Ovary (tissue), 7 donors: ENCODE measurements at regions not wholly inside any gene's neighbourhood (a gene's known extent, or its start where the extent isn't known, plus 50 kb on each side); places are given as distances from the start of the nearest gene placed in this dataset.
"Not testable (repeated sequence)": the region's sequence is repeated elsewhere in the genome, so short reads cannot be mapped to it uniquely, and the experiment has no call there.

Experiments
- DNase-seq, 5 donors: peaks; one replicate each; pipeline ENCODE4 v3.0.0-alpha.2; 2019 to 2020
- H3K27ac ChIP-seq, 2 donors: fragments of 200-600 bp; one replicate each; pipeline versions ENCODE4 v1.5.1 to v1.8.0; 2019 to 2022
- H3K27me3 ChIP-seq: fragments of 200-600 bp; one replicate; pipeline ENCODE4 v1.8.0; 2022
- H3K36me3 ChIP-seq: fragments of 200-600 bp; sonication (generic); one replicate; pipeline ENCODE4 v1.5.1; 2019
- H3K4me1 ChIP-seq: one replicate; pipeline ENCODE4 v1.8.1; 2013; ENCODE audit warnings: mild to moderate bottlenecking, moderate library complexity; ENCODE audit not compliant: insufficient read depth
- H3K4me3 ChIP-seq: fragments of 200-600 bp; sonication (generic); one replicate; pipeline ENCODE4 v1.5.1; 2017
- H3K9me3 ChIP-seq, 2 donors: fragments of 200-600 bp in 1 of 2; sonication (generic) in 1 of 2; one replicate each; pipeline versions ENCODE4 v1.5.1 to v1.8.1; 2013 to 2019; ENCODE audit warnings: mild to moderate bottlenecking in 1 of 2, moderate library complexity in 1 of 2
- EP300 ChIP-seq: sonication (generic); formaldehyde crosslinking; IDR thresholded peaks from one replicate; pipeline ENCODE4 v1.6.1; 2017; ENCODE audit warnings: antibody characterized with exemption
- POLR2A ChIP-seq: fragments of 450-650 bp; IDR thresholded peaks from one replicate; pipeline ENCODE4 v1.6.1; 2017; ENCODE audit warnings: antibody characterized with exemption, mild to moderate bottlenecking, moderate library complexity
- WGBS, 3 donors: extraction: QIAGEN DNeasy Blood & Tissue Kit in 1 of 3; methylation state at CpG; one replicate each; pipeline versions ENCODE4 v1.1.5 to v1.1.7; 2013 to 2017; 5-methylcytosine and 5-hydroxymethylcytosine counted together
- intact Hi-C, 4 donors: fragments of 100-400 bp; cut with DNase I; formaldehyde crosslinking; loops; one replicate each; pipeline versions ENCODE4 v1.11.0 to v1.15.1; 2022 to 2023
- TF ChIP-seq, protein P1 (sequence below), 3 donors: fragments of 450-650 bp in 2 of 3; fragments of 200-600 bp in 1 of 3; IDR thresholded peaks; one replicate each; pipeline versions ENCODE4 v1.5.1 to v1.8.0; 2016 to 2022; ENCODE audit warnings: antibody characterized with exemption in 3 of 3, mild to moderate bottlenecking in 1 of 3
- donor health status: DM: no; HTN: no; CAD: no; lungs with moderate emphysema.
- donor health status: DM: no; HTN: no; CAD: no.
- donor health status: Bipolar disorder and iron deficiency.
- donor health status: DM: no; HTN: no; CAD: no.
- donor health status: DM: yes; HTN: yes; CAD: no.

DNA sequence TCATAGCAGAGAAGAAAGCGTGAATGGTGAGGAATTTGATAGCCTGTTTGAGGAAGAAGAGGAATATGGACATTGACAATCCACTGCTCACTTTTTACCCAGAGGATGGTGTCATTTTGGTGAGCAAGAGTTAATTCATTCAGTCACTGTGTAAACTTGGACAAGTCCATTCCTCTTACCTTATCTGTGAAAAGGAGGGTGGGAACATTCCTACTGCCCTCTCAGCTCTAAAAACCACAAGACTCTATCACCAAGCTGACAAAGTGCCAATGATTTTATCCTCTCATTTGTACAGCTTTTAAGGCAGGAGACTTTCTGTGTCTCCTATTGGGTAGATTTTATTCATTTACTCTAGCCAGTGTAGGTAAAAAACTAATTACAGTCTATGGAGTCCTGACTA is 103.8 kb downstream of the LUZP4 start:
- Histone ChIP-seq H3K27me3 (no peaks in the 10 kb centered on the region), H3K4me1 (no peaks in the 10 kb centered on the region), H3K27ac (no peak overlapping the region), H3K4me3 (no peak overlapping the region), H3K36me3 (no peaks in the 10 kb centered on the region), H3K9me3 (no peaks in the 10 kb centered on the region)
- no peak for DNase-seq
- no peak for TF ChIP-seq POLR2A
- TF ChIP-seq EP300 = no peak
- TF ChIP-seq, protein P1, sequence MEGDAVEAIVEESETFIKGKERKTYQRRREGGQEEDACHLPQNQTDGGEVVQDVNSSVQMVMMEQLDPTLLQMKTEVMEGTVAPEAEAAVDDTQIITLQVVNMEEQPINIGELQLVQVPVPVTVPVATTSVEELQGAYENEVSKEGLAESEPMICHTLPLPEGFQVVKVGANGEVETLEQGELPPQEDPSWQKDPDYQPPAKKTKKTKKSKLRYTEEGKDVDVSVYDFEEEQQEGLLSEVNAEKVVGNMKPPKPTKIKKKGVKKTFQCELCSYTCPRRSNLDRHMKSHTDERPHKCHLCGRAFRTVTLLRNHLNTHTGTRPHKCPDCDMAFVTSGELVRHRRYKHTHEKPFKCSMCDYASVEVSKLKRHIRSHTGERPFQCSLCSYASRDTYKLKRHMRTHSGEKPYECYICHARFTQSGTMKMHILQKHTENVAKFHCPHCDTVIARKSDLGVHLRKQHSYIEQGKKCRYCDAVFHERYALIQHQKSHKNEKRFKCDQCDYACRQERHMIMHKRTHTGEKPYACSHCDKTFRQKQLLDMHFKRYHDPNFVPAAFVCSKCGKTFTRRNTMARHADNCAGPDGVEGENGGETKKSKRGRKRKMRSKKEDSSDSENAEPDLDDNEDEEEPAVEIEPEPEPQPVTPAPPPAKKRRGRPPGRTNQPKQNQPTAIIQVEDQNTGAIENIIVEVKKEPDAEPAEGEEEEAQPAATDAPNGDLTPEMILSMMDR (IDR thresholded peaks at IDR 0.05) = no peak
- WGBS, 3 donors = 46 to 61% (median 60%) methylated on average over 1 of the region's 1 CpG
- intact Hi-C loops = no loop called here

DNA sequence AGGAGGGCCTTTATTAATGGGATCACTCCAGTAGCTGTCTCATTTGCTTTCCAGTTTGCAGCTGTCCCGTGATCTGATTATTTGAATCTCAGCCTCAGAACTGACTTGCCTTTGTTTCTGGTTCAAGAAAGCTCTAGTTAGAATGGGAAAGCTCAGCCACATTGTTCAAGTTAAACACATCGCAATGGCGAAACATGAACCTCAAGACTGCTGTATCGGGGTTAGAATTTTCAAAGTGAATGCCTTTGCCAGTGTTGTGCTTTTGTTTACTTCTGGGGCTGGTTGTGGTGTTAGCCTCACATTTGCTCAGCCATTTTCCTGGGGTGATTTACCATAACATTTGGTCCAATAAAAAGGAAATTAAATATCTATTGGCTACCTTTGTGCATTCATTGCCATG is 105.3 kb downstream of the LUZP4 start:
- H3K9me3 ChIP-seq, intact Hi-C loops, H3K4me1 ChIP-seq, H3K27me3 ChIP-seq, H3K4me3 ChIP-seq, H3K27ac ChIP-seq, DNase-seq, H3K36me3 ChIP-seq: not testable (repeated sequence)
- 85 to 86% (median 85%) methylated on average over 4 of the region's 4 CpGs for WGBS, 3 donors

GRCh38 chrX:115399306-115399705 is 109.8 kb downstream of the LUZP4 start:
- TF ChIP-seq EP300 (no peak), POLR2A (no peak)
- TF ChIP-seq, protein P1 (IDR thresholded peaks at IDR 0.05) = no peak
- intact Hi-C loops = no loop called here
- no peaks in the 10 kb centered on the region for H3K4me1 ChIP-seq
- no peak for DNase-seq
- H3K27me3 ChIP-seq = no peaks in the 10 kb centered on the region
- no peak overlapping the region for H3K4me3 ChIP-seq
- 77 to 97% (median 85%) methylated on average over 2 of the region's 2 CpGs for WGBS, 3 donors
- H3K27ac ChIP-seq = no peak overlapping the region
- H3K36me3 ChIP-seq = no peaks in the 10 kb centered on the region
- no peaks in the 10 kb centered on the region for H3K9me3 ChIP-seq

DNA sequence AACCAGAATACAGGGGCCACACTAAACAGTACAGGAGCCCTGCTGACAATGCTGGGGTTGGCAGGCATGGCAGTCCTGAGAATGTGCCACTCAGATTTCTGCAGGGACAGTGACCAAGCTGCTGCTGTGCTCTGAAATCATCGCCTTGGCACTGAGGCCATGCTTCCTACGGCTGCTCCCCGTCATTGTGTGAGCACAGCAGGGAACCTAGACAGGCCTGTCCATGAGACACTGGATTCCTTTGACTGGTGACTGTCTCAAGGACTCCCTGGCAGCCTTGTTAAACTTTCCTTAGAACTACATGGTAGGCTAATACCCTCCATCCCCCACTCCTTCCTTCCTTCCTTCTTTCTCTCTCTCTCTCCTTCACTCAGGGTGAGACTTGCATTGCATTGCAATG is 111.4 kb downstream of the LUZP4 start:
- H3K4me3 ChIP-seq = no peak overlapping the region
- DNase-seq = no peak

DNA sequence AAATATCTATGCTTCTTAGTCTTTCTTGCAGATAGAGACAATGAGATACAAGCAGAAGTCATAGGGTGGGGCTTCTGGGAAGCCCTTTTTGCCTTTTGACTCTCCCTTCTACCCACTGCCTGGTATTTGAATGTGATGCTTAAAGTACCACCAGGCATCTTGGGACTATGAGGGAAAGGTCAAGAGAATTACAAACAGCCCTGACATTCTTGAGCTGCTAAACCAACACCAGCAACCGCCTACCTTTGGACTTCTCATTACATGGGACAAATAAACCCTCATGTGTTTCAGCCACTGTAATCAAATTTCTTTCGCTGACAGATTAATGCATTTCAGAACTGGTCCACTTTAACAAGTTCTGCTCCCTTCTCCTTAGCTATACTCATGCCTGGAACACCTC is 112.8 kb downstream of the LUZP4 start:
- Histone ChIP-seq H3K9me3 (no peaks in the 10 kb centered on the region), H3K4me1 (no peaks in the 10 kb centered on the region), H3K27ac (no peak overlapping the region), H3K4me3 (no peak overlapping the region), H3K27me3 (no peaks in the 10 kb centered on the region), H3K36me3 (no peaks in the 10 kb centered on the region)
- DNase-seq = no peak
- WGBS, 3 donors = 85 to 97% (median 91%) methylated on average over 2 of the region's 2 CpGs
- TF ChIP-seq POLR2A (no peak), EP300 (no peak)
- TF ChIP-seq, protein P1 (IDR thresholded peaks at IDR 0.05) = no peak
- intact Hi-C loops = no loop called here

More for the DNA sequence above, 111.4 kb downstream of the LUZP4 start:
- Histone ChIP-seq H3K27ac (no peak overlapping the region), H3K27me3 (no peaks in the 10 kb centered on the region), H3K9me3 (no peaks in the 10 kb centered on the region), H3K36me3 (no peaks in the 10 kb centered on the region), H3K4me1 (no peaks in the 10 kb centered on the region)
- WGBS, 3 donors = 75 to 85% (median 84%) methylated on average over 3 of the region's 3 CpGs
- TF ChIP-seq, protein P1 (IDR thresholded peaks at IDR 0.05) = no peak
- TF ChIP-seq EP300 = no peak
- no peak for TF ChIP-seq POLR2A
- intact Hi-C loops = no loop called here
